Endothelial cell (in vitro differentiated cells): ENCODE measurements at regions not wholly inside any gene's neighbourhood (a gene's known extent, or its start where the extent isn't known, plus 50 kb on each side); places are given as distances from the start of the nearest gene placed in this dataset.

Experiments
- DNase-seq: peaks from one replicate; pipeline ENCODE4 v3.0.0; 2021; ENCODE audit warnings: low spot score
- H3K27ac Mint-ChIP-seq: one replicate; pipeline ENCODE4 v1.8.0; 2021; ENCODE audit warnings: mixed read lengths, inconsistent platforms; ENCODE audit not compliant: unreplicated experiment
- H3K27me3 Mint-ChIP-seq: one replicate; pipeline ENCODE4 v1.8.0; 2021; ENCODE audit warnings: mild to moderate bottlenecking, moderate library complexity, mixed read lengths, inconsistent platforms; ENCODE audit not compliant: unreplicated experiment
- H3K36me3 Mint-ChIP-seq: one replicate; pipeline ENCODE4 v1.8.0; 2021; ENCODE audit warnings: mild to moderate bottlenecking, low read depth, mixed read lengths, inconsistent platforms; ENCODE audit not compliant: unreplicated experiment
- H3K4me1 Mint-ChIP-seq: one replicate; pipeline ENCODE4 v1.8.0; 2021; ENCODE audit warnings: mild to moderate bottlenecking, mixed read lengths, inconsistent platforms; ENCODE audit not compliant: unreplicated experiment
- H3K4me3 Mint-ChIP-seq: one replicate; pipeline ENCODE4 v1.8.0; 2021; ENCODE audit warnings: mild to moderate bottlenecking, mixed read lengths, inconsistent platforms; ENCODE audit not compliant: unreplicated experiment
- H3K9me3 Mint-ChIP-seq: one replicate; pipeline ENCODE4 v1.8.0; 2021; ENCODE audit warnings: mixed read lengths, inconsistent platforms; ENCODE audit not compliant: unreplicated experiment
- TF ChIP-seq, protein P1 (sequence below): fragments of 200-600 bp; sonication (generic); IDR thresholded peaks from one replicate; pipeline ENCODE4 v1.5.0; 2021; ENCODE audit warnings: antibody characterized with exemption; ENCODE audit not compliant: unreplicated experiment

DNA sequence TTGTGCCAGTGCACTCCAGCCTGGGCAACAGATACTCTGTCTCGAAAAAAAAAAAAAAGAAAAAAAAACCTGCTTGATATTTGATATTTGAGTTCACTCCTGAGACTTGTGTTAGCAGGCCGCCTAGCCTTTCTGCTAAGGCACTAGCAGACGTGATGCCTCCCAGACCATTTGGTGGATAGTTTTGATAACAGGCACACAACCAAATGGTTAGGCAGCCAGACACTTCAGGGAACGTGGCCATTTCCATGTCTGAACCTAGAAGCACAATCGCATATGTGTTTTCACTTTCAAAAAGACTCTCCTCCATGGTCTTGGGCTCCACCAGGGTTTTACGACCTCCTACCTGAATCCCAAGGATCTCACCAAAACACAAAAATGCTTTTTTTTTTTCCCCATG, 1319.5 kb downstream of the BRINP3 start:
- Mint-ChIP-seq H3K4me3 (no peak overlapping the region), H3K9me3 (no peaks in the 10 kb centered on the region), H3K27ac (no peak overlapping the region), H3K27me3 (peaks cover 3% of the 10 kb centered on the region), H3K36me3 (no peaks in the 10 kb centered on the region), H3K4me1 (no peaks in the 10 kb centered on the region)
- DNase-seq, result no peak
- TF ChIP-seq, protein P1, sequence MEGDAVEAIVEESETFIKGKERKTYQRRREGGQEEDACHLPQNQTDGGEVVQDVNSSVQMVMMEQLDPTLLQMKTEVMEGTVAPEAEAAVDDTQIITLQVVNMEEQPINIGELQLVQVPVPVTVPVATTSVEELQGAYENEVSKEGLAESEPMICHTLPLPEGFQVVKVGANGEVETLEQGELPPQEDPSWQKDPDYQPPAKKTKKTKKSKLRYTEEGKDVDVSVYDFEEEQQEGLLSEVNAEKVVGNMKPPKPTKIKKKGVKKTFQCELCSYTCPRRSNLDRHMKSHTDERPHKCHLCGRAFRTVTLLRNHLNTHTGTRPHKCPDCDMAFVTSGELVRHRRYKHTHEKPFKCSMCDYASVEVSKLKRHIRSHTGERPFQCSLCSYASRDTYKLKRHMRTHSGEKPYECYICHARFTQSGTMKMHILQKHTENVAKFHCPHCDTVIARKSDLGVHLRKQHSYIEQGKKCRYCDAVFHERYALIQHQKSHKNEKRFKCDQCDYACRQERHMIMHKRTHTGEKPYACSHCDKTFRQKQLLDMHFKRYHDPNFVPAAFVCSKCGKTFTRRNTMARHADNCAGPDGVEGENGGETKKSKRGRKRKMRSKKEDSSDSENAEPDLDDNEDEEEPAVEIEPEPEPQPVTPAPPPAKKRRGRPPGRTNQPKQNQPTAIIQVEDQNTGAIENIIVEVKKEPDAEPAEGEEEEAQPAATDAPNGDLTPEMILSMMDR, result no peak

DNA sequence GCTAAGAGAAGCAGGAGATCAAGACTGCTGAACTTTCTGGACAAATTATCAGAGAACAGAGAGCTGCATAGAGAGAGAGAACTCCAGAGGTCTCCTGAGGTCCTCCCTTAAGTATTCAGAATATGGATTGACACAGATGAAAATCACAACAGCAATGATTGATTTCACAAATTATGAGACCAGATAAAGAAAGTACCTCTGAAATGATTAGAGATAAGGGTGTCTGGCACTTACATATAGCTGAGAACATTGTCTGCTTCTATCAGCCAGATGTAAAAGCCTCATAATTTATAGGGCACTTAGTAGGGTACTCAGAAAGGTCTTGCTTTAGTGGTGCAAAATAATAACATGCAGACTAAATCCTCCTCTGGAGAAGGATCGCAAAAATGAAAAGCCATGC, 1301.8 kb downstream of the BRINP3 start:
- no peak overlapping the region for H3K4me3 Mint-ChIP-seq
- no peak for DNase-seq
- H3K27ac Mint-ChIP-seq, result no peak overlapping the region
- no peaks in the 10 kb centered on the region for H3K36me3 Mint-ChIP-seq
- no peaks in the 10 kb centered on the region for H3K27me3 Mint-ChIP-seq
- no peaks in the 10 kb centered on the region for H3K4me1 Mint-ChIP-seq
- no peaks in the 10 kb centered on the region for H3K9me3 Mint-ChIP-seq
- TF ChIP-seq, protein P1, result no peak

DNA sequence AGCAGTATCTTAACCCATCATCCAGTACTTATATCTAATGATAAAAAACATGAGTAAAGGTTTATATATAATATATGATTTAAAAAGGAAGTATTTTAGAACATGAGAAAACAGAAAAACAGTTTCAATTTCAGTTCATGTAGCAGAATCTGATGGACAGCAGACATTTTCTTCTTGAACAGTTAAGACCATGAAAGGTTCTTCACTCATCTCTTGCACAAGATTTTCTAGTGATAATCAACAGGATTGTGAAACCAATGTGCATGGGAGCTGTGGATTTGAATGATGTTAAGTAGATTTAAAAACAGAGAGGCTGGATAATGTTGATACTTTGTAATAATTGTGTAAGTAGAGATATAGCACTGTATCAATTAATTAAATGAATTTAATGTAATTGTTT, 1297.6 kb downstream of the BRINP3 start:
- TF ChIP-seq, protein P1, result no peak
- H3K27me3 Mint-ChIP-seq, result no peaks in the 10 kb centered on the region
- H3K4me3 Mint-ChIP-seq, result no peak overlapping the region
- H3K9me3 Mint-ChIP-seq, result no peaks in the 10 kb centered on the region
- H3K4me1 Mint-ChIP-seq, result no peaks in the 10 kb centered on the region
- H3K27ac Mint-ChIP-seq, result no peak overlapping the region
- no peak for DNase-seq
- H3K36me3 Mint-ChIP-seq, result no peaks in the 10 kb centered on the region

DNA sequence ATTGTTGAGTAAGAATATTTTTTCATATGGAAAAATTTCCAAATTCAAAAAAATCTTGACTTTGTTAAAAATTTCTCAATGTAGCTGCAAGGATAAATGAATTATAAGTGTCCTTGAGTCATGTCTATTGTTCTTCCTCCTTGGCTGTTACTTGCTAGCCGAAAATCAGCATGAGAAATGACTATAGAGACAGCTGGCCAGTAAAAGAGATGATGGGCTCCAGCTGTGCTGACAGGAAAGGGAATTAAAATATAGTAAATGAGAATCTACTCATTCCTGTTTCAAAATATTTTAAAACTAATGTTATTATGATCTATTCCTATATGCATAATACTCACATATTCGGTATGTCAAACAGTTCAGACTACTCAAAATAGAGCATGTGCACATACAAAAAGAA, 1292.6 kb downstream of the BRINP3 start:
- H3K9me3 Mint-ChIP-seq, result no peaks in the 10 kb centered on the region
- H3K27me3 Mint-ChIP-seq, result no peaks in the 10 kb centered on the region
- TF ChIP-seq, protein P1, result no peak
- DNase-seq, result no peak
- no peaks in the 10 kb centered on the region for H3K4me1 Mint-ChIP-seq
- no peak overlapping the region for H3K27ac Mint-ChIP-seq
- no peaks in the 10 kb centered on the region for H3K36me3 Mint-ChIP-seq
- H3K4me3 Mint-ChIP-seq, result no peak overlapping the region

DNA sequence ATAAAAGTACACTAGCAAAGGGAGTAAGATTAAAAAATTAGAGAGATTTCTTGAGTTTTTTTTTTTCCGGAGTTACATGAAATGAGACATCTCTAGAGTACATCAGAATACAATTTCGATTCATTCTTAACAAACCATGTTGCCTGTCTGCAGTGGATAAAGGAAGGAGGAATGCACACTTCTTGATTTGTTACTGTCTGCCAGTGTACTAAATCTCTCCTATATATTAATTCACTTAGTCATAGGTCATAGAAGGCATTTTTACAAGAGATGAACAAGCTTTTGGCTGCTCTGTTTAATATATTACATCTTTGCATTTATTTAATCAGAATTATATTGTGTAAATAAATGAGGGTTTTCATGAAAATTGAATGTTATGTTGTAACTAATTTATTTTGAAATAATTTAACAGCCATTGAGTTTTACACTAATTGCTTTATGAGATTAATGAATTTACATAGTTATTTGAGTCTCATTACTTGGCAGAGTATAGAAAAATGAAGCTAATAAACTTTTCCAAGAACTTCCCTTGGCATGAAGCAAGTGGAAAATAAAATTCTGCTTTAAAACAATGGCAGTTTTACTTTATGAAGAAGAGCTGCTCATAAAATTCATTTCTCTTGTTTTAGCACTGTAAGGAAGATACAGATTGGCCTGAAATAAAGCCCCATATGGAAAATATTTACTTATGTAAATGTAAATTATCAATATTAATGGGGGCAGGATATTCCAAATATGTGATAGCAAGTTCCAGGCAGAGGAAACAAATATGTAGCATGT, 1284.7 kb downstream of the BRINP3 start:
- Mint-ChIP-seq H3K9me3 (no peaks in the 10 kb centered on the region), H3K4me3 (no peak overlapping the region), H3K36me3 (no peaks in the 10 kb centered on the region), H3K27ac (no peak overlapping the region), H3K27me3 (no peaks in the 10 kb centered on the region), H3K4me1 (no peaks in the 10 kb centered on the region)
- DNase-seq, result no peak
- TF ChIP-seq, protein P1, result no peak
